KBM-7 (cell line): ENCODE measurements at regions not wholly inside any gene's neighbourhood (a gene's known extent, or its start where the extent isn't known, plus 50 kb on each side); places are given as distances from the start of the nearest gene placed in this dataset.
A peak's percentile ranks its signal among the peaks of the same experiment; 100 is the strongest.

ENCODE experiments used
- DNase-seq: peaks from one replicate; pipeline ENCODE4 v3.0.0-alpha.2; 2015
- in situ Hi-C: fragments of 300-500 bp; cut with MboI; formaldehyde crosslinking; loops from 2 replicates; pipeline ENCODE4 v1.14.3; 2020; ENCODE audit warnings: low sequenced_read_pairs, low pct_unique_long_range_greater_than_20kb, mixed read lengths

GRCh38 chr18:76142611-76143010 lies 352.4 kb downstream of the ZNF516 start:
- DNase-seq, result no peak
- in situ Hi-C loops, result no loop called here

GRCh38 chr18:76139844-76140243 lies 355.2 kb downstream of the ZNF516 start:
- in situ Hi-C loops, result no loop called here

GRCh38 chr18:76137216-76137615 lies 357.8 kb downstream of the ZNF516 start:
- in situ Hi-C loops, result no loop called here
- DNase-seq, result no peak

More at GRCh38 chr18:76139844-76140243, 355.2 kb downstream of the ZNF516 start:
- DNase-seq, result no peak

- in situ Hi-C loops, result no loop called here
- DNase-seq, result no peak
These were observed 358.3 kb downstream of the ZNF516 start for GRCh38 chr18:76136701-76137100.

GRCh38 chr18:76134628-76135027 lies 360.4 kb downstream of the ZNF516 start:
- in situ Hi-C loops, result no loop called here
- no peak for DNase-seq

- in situ Hi-C loops, result no loop called here
- DNase-seq, result no peak
These were observed 361.2 kb downstream of the ZNF516 start for GRCh38 chr18:76133873-76134272.

DNA sequence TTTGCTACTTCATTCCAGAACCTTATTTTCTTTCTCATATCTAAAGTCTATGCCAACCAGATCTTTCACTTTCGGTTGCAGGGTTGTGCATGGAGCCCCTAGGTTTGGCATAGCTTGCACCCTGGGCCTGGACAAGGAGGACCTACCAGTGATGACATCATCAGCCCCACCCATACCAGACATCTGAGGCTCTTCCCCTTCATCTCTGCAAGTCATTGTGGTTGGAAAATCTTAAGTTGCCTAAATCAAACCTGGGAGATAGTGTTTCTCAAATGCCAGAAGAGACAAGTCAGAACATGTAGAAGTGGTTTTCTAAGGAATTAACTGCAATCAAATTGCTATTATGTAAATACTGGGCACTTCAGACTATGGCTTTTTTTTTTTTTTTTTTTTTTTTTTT lies 363.3 kb downstream of the ZNF516 start:
- DNase-seq, result peak; percentile 23
- in situ Hi-C loops, result no loop called here

- in situ Hi-C loops, result no loop called here
- DNase-seq, result no peak
These were observed 364.2 kb downstream of the ZNF516 start for GRCh38 chr18:76130845-76131244.

DNA sequence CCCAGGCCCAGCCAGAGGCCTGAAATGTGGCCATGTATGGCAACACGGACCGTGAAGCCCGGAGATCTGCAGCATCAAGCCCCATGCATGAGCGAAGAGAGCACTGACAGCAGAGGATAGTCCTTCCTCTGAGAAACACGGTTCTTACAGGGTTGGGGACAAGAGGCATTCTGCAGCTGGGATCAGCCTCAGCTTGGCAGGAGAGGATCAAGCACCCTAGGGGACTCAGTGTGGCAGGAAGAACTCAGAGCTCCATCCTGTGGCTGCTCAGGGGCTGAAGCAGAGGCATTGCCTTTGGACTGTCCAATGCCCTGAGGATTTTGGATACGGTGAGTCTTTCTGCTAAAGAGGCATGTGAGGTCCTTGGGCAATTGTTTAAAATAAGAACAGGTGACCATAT lies 368.7 kb downstream of the ZNF516 start:
- no peak for DNase-seq
- in situ Hi-C loops, result no loop called here

DNA sequence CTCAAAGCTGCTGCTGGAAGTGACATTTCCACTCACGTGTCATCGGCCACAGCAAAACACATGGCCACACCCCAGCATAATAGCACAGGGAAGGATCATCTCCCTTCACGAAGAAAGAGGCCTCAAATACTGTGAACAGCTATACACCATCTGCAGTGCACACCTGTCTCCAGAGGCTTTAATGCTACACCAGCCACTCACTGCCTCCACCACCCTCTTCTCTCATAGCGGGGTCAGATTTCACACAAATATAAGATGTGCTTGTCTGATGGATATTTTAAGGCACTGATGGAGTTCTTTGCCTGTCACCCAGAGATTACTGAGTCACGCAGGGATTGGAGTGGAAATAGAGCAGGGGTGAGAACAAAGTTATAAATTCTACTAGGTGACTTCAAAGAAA lies 374.0 kb downstream of the ZNF516 start:
- in situ Hi-C loops, result no loop called here
- no peak for DNase-seq

DNA sequence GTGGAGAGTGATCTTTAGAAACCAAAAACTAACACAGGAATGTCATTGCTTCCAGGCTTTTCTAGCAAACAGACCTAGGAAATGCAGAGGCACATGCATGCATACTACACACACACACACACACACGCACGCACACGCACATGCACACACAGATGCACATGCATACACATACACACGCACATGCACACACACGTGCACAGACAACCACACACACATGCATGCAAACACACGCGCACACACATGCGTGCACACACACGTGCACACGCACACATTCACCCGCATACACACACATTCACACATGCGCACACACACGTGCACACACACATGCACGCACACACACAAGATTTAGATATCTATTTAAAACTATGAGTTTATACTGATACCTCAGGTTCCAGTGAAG lies 379.5 kb downstream of the ZNF516 start:
- DNase-seq, result no peak
- in situ Hi-C loops, result no loop called here

DNA sequence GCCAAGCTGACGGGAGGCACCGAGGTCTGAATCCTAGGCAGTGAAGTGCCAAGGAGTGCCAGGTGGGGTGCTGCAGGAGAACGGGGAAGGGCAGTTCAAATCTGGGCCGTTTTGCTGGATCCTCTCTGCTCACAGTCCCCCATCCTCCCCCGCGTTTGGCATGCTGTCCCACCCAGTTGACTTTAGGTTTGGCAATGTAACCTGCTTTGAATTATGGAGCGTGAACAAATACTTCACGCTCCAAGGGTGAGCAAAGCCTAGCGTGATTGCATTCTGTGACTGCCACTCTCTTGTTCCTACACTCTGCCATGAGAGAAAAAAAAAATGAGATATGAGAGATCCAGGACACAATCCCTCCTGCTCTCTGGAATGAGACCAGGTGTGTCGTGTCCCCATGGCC lies 381.9 kb downstream of the ZNF516 start:
- in situ Hi-C loops, result no loop called here
- DNase-seq, result no peak

DNA sequence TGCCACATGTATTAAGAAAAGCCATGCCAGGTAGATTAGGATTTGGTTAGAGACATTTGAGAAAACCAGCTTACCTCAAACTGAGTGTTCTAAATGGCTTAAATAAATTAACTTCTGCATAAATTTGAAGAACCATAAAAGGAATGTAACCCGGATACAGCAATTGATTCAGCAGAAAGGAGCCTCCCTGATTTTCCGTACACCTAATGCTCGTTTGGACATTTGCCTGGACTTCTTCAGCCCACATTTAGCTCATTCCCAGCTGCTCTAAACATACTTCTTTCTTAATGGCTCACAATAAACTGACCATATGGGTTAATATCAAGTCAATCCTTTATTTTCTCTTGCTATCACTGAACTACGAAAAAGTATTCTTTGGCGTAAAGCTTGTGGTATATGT lies 392.4 kb downstream of the ZNF516 start:
- no peak for DNase-seq
- in situ Hi-C loops, result no loop called here

- DNase-seq, result no peak
- in situ Hi-C loops, result no loop called here
These were observed 392.9 kb downstream of the ZNF516 start for GRCh38 chr18:76102156-76102555.

- DNase-seq, result no peak
- in situ Hi-C loops, result no loop called here
These were observed 395.0 kb downstream of the ZNF516 start for GRCh38 chr18:76099931-76100457.

DNA sequence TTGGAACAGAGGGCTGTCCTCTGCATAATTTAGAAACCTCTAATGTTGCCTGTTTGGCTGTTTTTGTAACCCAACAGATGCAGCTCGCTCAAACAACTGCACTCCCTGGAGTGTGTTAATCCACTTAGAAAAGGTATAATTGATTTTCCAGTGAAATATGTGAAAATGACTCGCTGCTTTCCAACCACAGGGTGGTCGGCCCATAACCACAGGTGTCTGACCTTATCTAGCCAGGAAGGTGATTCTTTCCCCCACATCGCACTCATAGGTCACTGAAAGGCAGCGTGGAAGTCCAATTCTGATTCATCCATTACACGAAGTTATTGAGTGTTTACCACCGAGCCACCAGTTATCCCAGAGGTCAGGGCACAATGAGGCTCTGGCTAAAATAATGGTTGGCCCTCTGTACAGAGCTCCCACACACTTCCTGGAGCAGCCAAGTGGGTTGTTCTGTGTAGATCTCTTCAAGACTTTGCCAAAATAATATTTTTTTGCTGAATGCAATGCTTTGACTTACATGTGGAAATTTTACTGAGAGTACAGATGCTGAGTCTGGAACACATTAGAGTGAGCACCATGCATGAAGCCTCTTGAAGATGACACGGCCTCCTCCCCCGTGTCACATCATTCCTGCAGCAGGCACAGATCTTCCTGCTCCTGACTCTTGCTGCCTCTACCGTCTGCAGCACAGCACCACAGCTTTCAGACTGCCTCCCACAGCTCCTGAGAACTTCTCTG lies 396.2 kb downstream of the ZNF516 start:
- no peak for DNase-seq
- in situ Hi-C loops, result no loop called here

GRCh38 chr18:76081536-76081935 lies 413.5 kb downstream of the ZNF516 start:
- in situ Hi-C loops, result no loop called here
- no peak for DNase-seq

DNA sequence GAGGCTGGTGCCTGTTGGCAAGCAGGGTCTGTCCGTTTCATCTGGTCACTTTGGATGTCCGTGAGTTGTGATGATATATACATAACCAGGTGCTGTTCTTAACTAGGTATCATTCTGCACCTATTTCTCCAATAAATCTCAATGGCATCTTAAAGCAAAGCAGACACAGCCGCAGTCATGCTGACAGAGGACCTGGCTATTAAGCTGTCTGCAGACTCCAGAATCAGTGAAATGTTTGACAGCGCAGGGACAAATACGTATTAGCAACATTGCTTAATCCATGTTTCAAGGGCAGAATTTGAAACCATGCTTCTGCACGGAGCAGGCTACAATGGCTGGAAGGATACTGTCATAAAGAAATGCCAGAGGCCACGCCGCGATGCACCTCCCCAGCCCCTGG lies 414.6 kb downstream of the ZNF516 start:
- in situ Hi-C loops, result no loop called here

GRCh38 chr18:76075777-76076176 lies 419.3 kb downstream of the ZNF516 start:
- in situ Hi-C loops, result no loop called here
- DNase-seq, result no peak

More for the DNA sequence above, 414.6 kb downstream of the ZNF516 start:
- DNase-seq, result no peak

GRCh38 chr18:76064998-76065397 lies 430.0 kb downstream of the ZNF516 start:
- in situ Hi-C loops, result no loop called here
- no peak for DNase-seq

GRCh38 chr18:76058146-76058545 lies 436.9 kb downstream of the ZNF516 start:
- no peak for DNase-seq
- in situ Hi-C loops, result no loop called here
